ENCODE measurements at regions not wholly inside any gene's neighbourhood (a gene's known extent, or its start where the extent isn't known, plus 50 kb on each side); places are given as distances from the start of the nearest gene placed in this dataset.

DNA sequence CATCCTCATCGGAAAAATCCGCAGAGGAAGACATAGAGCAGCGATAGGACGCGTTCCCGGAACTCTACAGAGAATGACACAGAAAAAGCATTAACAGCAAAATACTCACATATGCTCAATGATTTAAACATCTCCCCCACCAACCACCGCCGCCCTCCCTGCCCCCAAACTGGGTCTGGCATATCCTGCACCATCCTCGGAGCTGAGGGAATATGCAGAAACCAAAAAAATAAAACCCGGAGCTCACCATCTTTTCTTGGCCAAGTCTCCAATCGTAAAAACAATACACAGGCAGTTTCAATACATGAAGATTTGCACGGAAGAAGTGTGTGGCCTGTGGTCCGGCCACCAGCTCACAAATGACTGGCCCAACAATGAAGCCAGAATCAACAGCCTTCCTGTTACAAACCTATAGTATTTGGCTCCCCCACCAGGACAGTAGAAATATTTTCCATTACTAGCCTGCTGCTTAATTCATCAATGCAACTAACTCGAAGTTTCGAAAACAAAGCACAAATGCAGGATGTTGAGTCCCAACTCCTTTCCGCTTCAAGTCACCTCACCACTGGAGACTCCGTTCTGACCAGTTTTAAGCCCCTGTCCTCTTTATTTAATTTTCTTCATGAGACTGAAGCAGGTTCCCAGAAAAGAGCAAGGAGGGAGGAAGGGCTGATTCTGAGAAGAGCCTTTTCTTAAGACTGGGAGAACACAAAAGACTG is 103.2 kb upstream of the BEND6 start (continued):
- TF ChIP-seq IRF4 (IDR thresholded peaks at IDR 0.05; ENCODE audit: low read depth, low read length) (0 out of 2 replicates have a peak, but pooled peaks have one; percentile 5), RCOR1 (conservative IDR thresholded peaks at IDR 0.05; ENCODE audit: low read depth, low read length) (no peak), SMC3 (IDR thresholded peaks at IDR 0.05; ENCODE audit: borderline replicate concordance, low read length) (peak; percentile 87), CREM (IDR thresholded peaks at IDR 0.05; ENCODE audit: low read depth) (0 out of 2 replicates have a peak, but pooled peaks have one; percentile 33), NBN (IDR thresholded peaks at IDR 0.05) (peak; percentile 55; the same call in 1 of the 2 replicates), POLR2AphosphoS2 (IDR thresholded peaks at IDR 0.05; ENCODE audit: low read depth, low read length) (no peak), NR2F1 (conservative IDR thresholded peaks at IDR 0.05) (no peak), EED (IDR thresholded peaks at IDR 0.05; ENCODE audit: low read depth) (peak; percentile 41; the same call in 1 of the 2 replicates), SREBF1 (IDR thresholded peaks at IDR 0.05; ENCODE audit: low read length) (no peak), CHD2 (IDR thresholded peaks at IDR 0.05; ENCODE audit: borderline replicate concordance, low read depth, low read length) (no peak), ZBED1 (IDR thresholded peaks at IDR 0.05; ENCODE audit: borderline replicate concordance) (peak; percentile 54; the same call in 1 of the 2 replicates), LARP7 (IDR thresholded peaks at IDR 0.05) (no peak), SMAD1 (IDR thresholded peaks at IDR 0.05; ENCODE audit: low read depth, partially characterized antibody) (peak; percentile 31), FOXM1 (IDR thresholded peaks at IDR 0.05; ENCODE audit: low read depth, low read length) (peak; percentile 60), ZNF24 (IDR thresholded peaks at IDR 0.05) (0 out of 2 replicates have a peak, but pooled peaks have one; percentile 51)
- TF ChIP-seq, protein P1, sequence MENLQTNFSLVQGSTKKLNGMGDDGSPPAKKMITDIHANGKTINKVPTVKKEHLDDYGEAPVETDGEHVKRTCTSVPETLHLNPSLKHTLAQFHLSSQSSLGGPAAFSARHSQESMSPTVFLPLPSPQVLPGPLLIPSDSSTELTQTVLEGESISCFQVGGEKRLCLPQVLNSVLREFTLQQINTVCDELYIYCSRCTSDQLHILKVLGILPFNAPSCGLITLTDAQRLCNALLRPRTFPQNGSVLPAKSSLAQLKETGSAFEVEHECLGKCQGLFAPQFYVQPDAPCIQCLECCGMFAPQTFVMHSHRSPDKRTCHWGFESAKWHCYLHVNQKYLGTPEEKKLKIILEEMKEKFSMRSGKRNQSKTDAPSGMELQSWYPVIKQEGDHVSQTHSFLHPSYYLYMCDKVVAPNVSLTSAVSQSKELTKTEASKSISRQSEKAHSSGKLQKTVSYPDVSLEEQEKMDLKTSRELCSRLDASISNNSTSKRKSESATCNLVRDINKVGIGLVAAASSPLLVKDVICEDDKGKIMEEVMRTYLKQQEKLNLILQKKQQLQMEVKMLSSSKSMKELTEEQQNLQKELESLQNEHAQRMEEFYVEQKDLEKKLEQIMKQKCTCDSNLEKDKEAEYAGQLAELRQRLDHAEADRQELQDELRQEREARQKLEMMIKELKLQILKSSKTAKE (IDR thresholded peaks at IDR 0.05; ENCODE audit: low read depth, poor library complexity, severe bottlenecking) = peak; percentile 66
- TF ChIP-seq, protein P2, sequence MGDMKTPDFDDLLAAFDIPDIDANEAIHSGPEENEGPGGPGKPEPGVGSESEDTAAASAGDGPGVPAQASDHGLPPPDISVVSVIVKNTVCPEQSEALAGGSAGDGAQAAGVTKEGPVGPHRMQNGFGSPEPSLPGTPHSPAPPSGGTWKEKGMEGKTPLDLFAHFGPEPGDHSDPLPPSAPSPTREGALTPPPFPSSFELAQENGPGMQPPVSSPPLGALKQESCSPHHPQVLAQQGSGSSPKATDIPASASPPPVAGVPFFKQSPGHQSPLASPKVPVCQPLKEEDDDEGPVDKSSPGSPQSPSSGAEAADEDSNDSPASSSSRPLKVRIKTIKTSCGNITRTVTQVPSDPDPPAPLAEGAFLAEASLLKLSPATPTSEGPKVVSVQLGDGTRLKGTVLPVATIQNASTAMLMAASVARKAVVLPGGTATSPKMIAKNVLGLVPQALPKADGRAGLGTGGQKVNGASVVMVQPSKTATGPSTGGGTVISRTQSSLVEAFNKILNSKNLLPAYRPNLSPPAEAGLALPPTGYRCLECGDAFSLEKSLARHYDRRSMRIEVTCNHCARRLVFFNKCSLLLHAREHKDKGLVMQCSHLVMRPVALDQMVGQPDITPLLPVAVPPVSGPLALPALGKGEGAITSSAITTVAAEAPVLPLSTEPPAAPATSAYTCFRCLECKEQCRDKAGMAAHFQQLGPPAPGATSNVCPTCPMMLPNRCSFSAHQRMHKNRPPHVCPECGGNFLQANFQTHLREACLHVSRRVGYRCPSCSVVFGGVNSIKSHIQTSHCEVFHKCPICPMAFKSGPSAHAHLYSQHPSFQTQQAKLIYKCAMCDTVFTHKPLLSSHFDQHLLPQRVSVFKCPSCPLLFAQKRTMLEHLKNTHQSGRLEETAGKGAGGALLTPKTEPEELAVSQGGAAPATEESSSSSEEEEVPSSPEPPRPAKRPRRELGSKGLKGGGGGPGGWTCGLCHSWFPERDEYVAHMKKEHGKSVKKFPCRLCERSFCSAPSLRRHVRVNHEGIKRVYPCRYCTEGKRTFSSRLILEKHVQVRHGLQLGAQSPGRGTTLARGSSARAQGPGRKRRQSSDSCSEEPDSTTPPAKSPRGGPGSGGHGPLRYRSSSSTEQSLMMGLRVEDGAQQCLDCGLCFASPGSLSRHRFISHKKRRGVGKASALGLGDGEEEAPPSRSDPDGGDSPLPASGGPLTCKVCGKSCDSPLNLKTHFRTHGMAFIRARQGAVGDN (IDR thresholded peaks at IDR 0.05) = peak; percentile 61; the same call in 1 of the 2 replicates
- TF ChIP-seq, protein P3, sequence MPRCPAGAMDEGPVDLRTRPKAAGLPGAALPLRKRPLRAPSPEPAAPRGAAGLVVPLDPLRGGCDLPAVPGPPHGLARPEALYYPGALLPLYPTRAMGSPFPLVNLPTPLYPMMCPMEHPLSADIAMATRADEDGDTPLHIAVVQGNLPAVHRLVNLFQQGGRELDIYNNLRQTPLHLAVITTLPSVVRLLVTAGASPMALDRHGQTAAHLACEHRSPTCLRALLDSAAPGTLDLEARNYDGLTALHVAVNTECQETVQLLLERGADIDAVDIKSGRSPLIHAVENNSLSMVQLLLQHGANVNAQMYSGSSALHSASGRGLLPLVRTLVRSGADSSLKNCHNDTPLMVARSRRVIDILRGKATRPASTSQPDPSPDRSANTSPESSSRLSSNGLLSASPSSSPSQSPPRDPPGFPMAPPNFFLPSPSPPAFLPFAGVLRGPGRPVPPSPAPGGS (IDR thresholded peaks at IDR 0.05; ENCODE audit: borderline replicate concordance, insufficient read depth, low read depth, low read length, poor library complexity, severe bottlenecking) = no peak
- TF ChIP-seq, protein P4, sequence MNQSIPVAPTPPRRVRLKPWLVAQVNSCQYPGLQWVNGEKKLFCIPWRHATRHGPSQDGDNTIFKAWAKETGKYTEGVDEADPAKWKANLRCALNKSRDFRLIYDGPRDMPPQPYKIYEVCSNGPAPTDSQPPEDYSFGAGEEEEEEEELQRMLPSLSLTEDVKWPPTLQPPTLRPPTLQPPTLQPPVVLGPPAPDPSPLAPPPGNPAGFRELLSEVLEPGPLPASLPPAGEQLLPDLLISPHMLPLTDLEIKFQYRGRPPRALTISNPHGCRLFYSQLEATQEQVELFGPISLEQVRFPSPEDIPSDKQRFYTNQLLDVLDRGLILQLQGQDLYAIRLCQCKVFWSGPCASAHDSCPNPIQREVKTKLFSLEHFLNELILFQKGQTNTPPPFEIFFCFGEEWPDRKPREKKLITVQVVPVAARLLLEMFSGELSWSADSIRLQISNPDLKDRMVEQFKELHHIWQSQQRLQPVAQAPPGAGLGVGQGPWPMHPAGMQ (IDR thresholded peaks at IDR 0.05; ENCODE audit: borderline replicate concordance) = no peak
- TF ChIP-seq, protein P5, sequence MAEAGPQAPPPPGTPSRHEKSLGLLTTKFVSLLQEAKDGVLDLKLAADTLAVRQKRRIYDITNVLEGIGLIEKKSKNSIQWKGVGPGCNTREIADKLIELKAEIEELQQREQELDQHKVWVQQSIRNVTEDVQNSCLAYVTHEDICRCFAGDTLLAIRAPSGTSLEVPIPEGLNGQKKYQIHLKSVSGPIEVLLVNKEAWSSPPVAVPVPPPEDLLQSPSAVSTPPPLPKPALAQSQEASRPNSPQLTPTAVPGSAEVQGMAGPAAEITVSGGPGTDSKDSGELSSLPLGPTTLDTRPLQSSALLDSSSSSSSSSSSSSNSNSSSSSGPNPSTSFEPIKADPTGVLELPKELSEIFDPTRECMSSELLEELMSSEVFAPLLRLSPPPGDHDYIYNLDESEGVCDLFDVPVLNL (IDR thresholded peaks at IDR 0.05; ENCODE audit: low read depth, low read length) = no peak
